ENCODE measurements at regions not wholly inside any gene's neighbourhood (a gene's known extent, or its start where the extent isn't known, plus 50 kb on each side); places are given as distances from the start of the nearest gene placed in this dataset.

DNA sequence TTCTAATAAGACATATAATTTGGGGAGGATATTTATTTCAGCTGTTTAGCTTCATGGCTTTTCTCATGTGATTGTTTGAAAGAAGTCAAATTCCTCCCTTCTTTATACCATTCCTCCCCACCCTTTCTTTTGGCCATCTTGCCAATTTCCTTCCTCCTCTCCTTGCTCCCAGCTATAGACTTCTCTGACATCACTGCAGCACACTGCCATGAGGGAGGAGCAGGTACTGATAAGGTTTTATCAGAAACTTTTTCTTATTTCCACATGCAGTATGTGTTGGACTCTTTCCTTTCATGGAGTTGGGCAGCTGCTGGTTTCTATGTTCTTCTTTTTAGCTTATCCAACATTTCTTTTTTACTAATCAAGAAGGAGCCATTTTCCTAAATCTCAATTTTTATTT, 481.7 kb upstream of the NR3C2 start:
- TF ChIP-seq ASH2L (IDR thresholded peaks at IDR 0.05; ENCODE audit: low read length) = no peak
- Histone ChIP-seq H4K5ac (ENCODE audit: insufficient read length, low read depth, low read length) (no peak overlapping the region), H2BK120ac (replicated peaks; ENCODE audit: low read depth, low read length) (no peak overlapping the region), H4K91ac (replicated peaks; ENCODE audit: insufficient read length, low read length) (no peak overlapping the region), H3K4me1 (replicated peaks in 1 of 4; ENCODE audit: control insufficient read depth in 3 of 4, insufficient read depth in 4 of 4, low read length in 3 of 4) (no peaks in the 10 kb centered on the region), H3K27me3 (replicated peaks in 1 of 4; ENCODE audit: control insufficient read depth in 3 of 4, extremely low read depth in 1 of 4, insufficient read depth in 3 of 4, low read length in 3 of 4) (no peaks in the 10 kb centered on the region), H3K36me3 (ENCODE audit: control insufficient read depth in 2 of 4, insufficient read depth in 4 of 4, low read length in 3 of 4) (no peaks in the 10 kb centered on the region; a peak in 1 of 8 replicates), H3K23ac (ENCODE audit: insufficient read length) (no peak overlapping the region), H2BK15ac (ENCODE audit: low read length) (no peak overlapping the region), H2AK5ac (ENCODE audit: low read depth, low read length) (no peak overlapping the region), H3K23me2 (ENCODE audit: low read depth, low read length) (no peaks in the 10 kb centered on the region; the same call in 1 of the 2 replicates), H4K20me1 (replicated peaks in 1 of 2; ENCODE audit: control insufficient read depth in 1 of 2, insufficient read depth in 2 of 2, low read length in 2 of 2) (no peaks in the 10 kb centered on the region), H2BK5ac (ENCODE audit: low read depth, low read length) (no peak overlapping the region), H3K56ac (replicated peaks; ENCODE audit: insufficient read length, low read depth, low read length) (no peak overlapping the region), H3K4ac (replicated peaks; ENCODE audit: insufficient read length, low read depth, low read length) (no peak overlapping the region), H3K9me3 (ENCODE audit: insufficient read depth in 2 of 2, low read depth in 1 of 2, low read length in 1 of 2) (no peaks in the 10 kb centered on the region), H3K4me3 (ENCODE audit: extremely low read depth in 1 of 4, insufficient read depth in 2 of 4, low read depth in 3 of 4, low read length in 4 of 4) (no peak overlapping the region), H3K79me1 (ENCODE audit: low read depth, low read length) (no peaks in the 10 kb centered on the region), H3K79me2 (ENCODE audit: control insufficient read depth in 1 of 2, insufficient read depth in 2 of 2, low read length in 2 of 2) (no peaks in the 10 kb centered on the region), H2AFZ (ENCODE audit: low read length) (no peak overlapping the region), H2BK12ac (ENCODE audit: low read depth, low read length) (no peak overlapping the region), H3K14ac (ENCODE audit: insufficient read length) (no peak overlapping the region), H3K9ac (replicated peaks in 1 of 4; ENCODE audit: extremely low read depth in 1 of 4, low read depth in 3 of 4, low read length in 3 of 4) (no peak overlapping the region), H3K27ac (ENCODE audit: low read depth, low read length) (no peak overlapping the region), H4K8ac (ENCODE audit: extremely low read depth, insufficient read depth, low read length) (no peak overlapping the region), H2BK20ac (ENCODE audit: low read length) (no peak overlapping the region), H3K4me2 (ENCODE audit: insufficient read depth in 1 of 2, low read depth in 2 of 2, low read length in 2 of 2) (no peak overlapping the region), H3K18ac (ENCODE audit: extremely low read depth, low read length) (no peak overlapping the region)
- ChIA-PET POLR2A (ENCODE audit: partially characterized antibody) (no interaction called here), CTCF (ENCODE audit: partially characterized antibody) (interaction anchor here (0.8 to 1.0 kb wide), 2 partner anchors 76 to 301 kb away, joined by 3 read pairs; no protein-coding TSS in a partner anchor)
- no peak for FAIRE-seq
- DNase-seq (ENCODE audit: low read depth in 1 of 2, low spot score in 2 of 2) = no peak

All from H1 (cell line).